NCI-H1436 (cell line): ENCODE measurements at regions not wholly inside any gene's neighbourhood (a gene's known extent, or its start where the extent isn't known, plus 50 kb on each side); places are given as distances from the start of the nearest gene placed in this dataset.
"Not testable (repeated sequence)": the region's sequence is repeated elsewhere in the genome, so short reads cannot be mapped to it uniquely, and the experiment has no call there.

ENCODE experiments used
- DNase-seq: peaks from one replicate; lab custom pipeline; 2025; lab: John Stamatoyannopoulos, UW

DNA sequence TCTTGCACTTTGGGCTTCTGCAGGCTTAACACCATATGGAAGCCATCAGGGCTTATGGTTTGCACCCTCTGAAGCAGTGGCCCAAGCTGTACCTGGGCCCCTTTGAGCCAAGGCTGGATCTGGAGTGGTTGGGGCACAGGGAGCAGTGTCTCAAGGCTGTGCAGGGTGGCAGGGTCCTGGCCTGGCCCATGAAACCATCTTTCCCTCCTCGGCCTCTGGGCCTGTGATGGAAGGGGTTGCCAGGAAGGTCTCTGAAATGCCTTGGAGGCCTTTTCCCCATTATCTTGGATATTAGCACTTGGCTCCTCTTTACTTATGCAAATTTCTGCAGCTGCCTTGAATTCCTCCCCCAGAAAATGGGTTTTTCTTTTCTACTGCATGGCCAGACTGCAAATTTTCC lies 134.7 kb upstream of the USP9X start:
- no peak for DNase-seq

DNA sequence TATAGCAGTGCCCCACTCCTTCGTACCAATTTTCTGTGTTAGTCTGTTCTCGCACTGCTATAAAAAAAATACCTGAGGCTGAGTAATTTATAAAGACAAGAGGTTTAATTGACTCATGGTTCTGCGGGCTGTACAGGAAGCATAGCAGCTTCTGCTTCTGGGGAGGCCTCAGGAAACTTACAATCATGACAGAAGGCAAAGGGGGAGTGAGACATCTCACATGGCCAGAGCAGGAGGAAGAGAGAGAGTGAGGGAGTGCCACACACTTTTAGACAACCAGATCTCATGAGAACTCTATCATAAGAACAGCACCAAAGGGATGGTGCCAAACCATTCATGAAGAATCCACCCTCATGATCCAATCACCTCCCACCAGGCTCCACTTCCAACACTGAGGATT lies 133.8 kb upstream of the USP9X start:
- not testable (repeated sequence) for DNase-seq

DNA sequence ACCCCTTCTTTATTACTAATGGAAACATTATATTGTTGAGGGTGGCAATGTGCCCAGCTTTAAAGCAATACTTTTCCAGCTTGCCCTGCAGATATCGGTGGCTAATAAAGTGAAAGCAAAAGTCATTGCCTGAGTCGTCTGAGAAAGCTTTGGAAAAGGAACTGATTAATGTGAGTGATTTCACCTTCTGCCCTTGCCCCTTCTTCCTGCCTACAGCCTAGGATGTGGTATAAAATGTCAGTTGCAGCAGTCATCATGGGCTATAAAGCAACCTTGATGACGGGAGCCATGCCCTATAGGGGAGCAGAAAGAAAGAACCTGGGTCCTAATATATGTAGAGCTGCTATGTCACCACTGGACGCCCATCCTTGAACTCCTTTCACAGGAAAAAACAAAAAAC lies 132.4 kb upstream of the USP9X start:
- DNase-seq, result no peak

DNA sequence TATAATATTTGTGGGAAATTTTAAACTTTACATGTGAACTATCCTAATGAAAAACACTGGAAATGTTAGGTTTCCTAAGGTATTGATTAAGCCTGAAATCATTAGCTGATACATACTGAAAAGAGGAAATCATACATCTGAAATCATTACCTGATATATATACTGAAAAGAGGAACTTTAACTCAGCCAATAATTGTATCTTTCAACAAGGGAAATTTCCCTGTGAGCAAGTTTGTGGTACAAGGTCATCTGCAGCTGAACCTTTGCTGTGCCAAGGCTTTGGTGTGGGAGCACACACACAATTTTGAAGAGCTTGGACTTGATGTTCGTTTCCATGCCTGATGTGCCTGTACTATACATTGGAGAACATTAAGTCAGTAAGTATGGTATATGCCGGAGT lies 131.9 kb upstream of the USP9X start:
- no peak for DNase-seq

DNA sequence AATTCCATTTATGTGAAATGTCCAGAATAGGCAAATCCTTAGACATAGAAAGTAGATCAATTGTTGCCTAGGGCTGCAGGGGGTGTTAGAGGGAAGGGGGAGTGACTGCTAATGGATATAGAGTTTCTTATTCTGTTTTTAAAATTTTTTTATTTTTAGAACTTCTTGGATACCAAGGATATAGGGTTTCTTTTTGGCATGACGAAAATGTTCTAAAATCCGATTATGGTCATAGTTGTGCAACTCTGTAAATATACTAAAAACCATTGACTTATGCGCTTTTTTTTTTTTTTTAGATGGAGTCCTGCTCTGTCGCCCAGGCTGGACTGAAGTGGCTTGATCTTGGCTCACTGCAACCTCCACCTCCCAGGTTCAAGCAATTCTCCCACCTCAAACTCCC lies 125.2 kb upstream of the USP9X start:
- no peak for DNase-seq

DNA sequence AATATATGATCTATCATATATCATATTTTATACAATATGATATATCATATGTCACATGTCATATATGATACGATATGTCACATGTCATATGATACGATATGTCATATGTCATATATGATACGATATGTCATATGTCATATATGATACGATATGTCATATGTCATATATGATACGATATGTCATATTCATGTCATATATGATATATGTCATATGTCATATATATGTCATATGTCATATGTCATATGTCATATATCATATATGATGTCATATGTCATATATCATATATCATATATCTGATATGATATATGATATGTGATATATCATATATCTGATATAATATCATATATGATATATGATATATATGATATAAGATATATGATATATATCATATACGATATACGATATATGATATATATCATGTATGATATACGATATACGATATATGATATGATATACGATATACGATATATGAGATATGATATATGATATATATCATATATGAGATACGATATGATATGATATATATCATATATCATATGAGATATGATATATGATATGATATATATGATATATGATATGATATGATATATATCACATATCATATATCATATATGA lies 122.3 kb upstream of the USP9X start:
- no peak for DNase-seq

DNA sequence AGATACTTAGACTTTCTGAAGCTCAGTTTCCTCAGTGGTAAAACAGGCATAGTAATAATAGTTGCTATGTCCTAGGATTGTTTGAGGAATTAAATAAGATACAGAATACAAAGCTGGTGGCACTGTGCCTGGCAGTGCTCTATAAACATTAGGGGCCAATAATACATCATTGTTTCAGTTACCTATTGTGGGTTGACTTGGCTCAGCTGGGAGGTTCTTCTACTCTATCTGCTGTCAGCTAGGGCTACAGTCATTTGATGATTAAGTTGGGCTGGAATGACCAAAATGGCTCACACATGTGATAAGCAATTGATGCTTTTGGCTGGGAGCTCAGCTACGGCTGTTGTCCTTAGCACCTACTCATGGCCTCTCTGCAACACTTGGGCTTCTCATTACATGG lies 121.2 kb upstream of the USP9X start:
- no peak for DNase-seq

DNA sequence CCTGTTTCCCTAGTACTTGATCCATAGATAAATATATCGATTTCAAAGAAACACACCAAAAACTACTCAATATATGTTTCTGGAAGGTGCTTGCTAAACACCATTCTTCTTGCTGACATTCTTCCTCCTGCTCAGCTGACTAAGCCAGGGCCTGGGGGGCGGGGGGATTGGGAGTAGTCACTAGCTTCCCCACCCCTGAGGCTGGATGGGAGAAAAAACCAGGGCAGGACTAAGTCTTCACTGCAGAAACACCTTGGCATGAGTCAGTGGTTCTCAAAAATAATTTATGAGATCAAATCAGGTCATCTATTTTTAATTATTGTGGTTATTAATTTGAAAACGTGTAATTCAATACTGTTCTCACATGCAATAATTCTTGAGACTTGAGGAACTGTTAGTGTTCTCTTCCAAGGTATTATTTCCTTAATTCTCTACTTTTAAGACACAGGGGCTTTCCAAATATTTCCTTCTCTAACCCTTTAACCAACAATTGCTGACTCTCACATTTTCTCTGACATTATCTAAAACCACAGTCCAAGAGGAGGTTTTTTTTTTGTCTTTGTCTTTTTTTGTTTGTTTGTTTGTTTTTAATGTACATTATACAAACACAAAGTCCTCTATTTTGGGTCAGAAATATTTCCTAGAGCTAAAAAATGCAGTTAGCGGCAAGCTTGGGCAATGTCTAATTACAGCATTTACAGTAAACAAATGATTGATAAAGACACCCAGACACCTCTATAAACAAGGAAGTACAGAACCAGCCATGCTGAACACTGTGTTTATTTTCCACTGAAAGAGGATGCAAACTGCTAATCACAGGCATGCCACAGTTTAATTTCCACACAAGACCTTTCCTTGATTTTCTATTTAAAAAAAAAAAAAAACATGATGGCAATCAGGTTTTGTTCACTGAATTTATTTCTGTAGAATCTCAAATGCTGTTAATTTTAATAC lies 120.3 kb upstream of the USP9X start:
- no peak for DNase-seq

DNA sequence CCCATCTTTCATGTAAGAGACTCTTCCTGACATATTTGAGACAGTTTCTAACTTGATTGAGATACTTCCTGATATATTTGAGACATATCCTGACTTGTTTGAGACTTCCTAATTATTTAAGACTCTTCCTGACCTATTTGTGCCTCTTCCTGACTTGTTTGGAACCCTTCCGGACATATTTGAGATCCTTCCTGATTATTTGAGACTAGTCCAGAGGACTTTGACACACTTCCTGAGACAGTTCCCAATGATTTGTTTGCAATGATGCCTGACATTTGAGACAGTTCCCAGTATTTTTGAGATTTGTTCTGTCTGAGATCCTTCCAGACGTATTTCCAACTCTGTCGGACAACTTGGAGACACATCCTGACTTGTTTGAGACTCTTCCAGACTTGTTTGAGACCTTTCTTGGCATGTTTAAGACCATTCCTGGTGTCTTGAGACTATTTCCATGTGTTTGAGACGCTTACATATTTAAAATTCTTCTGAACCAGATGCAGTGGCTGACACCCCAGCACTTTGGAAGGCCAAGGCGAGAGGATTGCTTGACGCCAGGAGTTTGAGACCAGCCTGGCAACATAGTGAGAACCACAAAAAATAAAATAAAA lies 118.9 kb upstream of the USP9X start:
- DNase-seq, result no peak

DNA sequence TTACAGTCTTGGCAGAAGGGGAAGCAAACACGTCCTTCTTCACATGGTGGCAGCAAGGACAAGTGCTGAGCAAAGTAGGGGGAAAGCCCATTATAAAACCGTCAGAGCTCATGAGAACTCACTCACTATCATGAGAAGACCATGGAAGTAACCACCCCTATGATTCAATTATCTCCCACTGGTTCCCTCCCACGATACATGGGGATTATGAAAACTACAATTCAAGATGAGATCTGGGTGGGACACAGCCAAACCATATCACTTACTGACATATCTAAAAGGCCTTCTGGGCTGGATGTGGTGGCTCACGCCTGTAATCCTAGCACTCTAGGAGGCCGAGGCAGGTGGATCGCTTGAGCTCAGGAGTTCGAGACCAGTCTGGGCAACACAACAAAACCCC lies 117.1 kb upstream of the USP9X start:
- no peak for DNase-seq

DNA sequence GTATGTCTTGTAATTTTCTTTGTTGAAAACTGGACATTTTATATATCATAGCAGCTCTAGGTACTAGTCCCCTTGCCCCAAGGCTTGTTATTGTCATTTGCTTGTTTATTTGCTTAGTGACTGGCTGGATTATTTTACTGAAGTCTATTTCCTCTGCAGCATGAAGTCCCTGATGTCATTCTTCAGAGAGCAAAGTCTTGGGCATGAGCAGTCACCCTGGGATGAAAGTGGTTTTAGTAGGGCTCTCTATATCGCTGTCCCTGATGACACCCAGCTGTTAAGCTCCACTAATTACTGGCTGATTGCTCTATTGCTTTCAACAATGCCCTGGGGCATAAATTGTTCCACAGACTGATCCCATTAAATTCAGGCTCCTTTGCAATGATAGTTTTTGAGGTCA lies 113.5 kb upstream of the USP9X start:
- peak; percentile 11 for DNase-seq

DNA sequence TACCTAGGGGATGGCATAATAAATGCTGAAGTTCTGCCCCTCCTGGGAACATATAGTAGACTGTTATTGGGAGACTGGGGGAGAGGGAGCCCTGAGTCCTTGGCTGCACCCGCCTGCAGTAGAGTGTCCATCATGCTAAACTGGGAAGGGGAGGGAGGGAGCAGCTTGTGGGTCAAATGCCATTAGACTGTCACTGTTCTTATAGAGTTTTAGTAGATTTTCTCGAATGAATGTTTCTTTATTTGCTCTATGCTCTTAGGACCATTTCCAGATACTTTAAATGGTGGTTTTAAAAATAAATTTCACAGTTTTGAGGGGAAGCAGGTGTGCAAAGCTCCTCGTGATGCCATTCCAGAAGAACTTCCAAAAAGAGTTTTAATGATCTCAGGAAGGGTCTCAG lies 111.6 kb upstream of the USP9X start:
- no peak for DNase-seq

DNA sequence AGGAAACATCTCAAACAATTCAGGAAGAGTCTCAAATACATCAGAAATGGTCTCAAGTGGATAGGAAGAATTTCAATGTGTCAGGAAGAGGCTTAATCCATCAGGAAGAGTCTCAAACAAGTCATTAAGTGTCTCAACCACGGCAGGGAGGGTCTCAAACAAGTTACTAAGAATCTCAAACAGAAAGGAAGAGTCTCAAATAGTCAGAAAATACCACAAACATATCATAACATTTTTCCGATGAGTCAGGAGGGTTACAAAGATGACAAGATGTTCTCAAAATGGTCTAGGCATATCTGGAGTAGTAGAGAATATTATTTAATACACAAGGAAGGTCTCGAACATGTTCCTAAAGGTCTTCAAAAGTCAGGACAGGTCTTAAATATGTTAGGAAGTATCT lies 109.3 kb upstream of the USP9X start:
- no peak for DNase-seq

DNA sequence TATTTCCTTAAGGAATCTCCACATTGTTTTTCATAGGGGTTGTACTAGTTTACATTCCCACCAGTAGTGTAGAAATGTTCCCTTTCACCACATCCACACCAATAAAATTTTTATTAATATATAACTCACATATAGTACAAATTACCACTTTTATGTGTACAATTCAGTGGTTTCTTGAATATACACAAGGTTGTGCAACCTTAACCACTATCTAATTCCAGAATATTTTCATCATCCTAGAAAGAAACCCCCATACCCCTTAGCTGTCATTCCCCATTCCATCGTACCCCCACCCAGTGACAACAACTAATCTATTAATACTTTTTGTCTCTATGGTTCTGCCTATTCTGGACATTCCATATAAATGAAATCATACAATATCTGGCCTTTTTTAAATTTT lies 108.3 kb upstream of the USP9X start:
- DNase-seq, result no peak

DNA sequence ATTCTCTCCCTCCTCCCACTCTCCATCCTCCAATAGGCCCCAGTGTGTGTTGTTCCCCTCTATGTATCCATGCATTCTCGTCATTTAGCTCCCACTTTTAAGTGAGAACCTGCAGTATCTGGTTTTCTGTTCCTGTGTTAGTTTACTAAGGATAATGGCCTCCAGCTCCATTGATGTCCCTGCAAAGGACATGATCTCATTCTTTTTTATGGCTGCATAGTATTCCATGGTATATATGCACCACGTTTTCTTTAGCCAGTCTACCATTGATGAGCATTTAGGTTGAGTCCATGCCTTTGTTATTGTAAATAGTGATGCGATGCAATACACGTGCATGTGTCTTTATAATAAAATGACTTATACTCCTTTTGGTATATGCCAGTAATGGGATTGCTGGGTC lies 100.3 kb upstream of the USP9X start:
- no peak for DNase-seq

DNA sequence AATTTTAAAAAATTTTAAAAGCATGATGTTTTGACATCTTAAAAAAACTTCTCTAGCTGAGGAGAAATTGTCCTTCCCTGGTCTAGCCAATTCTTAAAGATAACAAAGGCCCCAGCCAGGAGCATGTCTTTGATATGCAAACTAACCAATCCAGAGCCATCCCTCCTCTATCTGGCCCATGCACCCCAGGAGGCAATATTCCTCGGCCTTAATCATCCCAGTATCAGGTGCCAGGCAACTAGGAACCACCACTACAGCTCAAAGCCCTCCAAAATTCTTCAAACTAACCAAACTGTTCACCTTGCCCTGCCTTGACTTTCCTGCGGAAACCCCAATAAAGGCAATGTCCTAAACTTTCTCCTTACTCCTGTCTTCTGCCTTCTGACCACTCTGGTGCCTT lies 97.8 kb upstream of the USP9X start:
- no peak for DNase-seq

DNA sequence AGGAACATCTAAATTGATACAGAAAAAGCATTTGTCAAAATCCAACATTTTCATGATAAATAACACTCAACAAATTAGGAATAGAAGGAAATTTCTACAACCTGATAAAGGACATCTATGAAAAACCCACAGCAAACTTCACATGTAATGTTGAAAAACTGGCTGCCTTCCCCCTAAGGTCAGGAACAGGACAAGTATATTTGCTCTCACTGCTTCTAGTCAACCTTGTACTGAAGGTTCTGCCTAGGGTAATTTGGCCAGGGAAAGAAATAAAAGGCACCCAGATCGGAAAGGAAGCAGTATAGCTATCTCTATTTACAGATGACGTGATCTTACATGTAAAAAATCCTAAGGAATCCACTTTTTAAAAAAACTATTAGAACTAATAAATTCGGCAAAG lies 97.1 kb upstream of the USP9X start:
- DNase-seq, result no peak

DNA sequence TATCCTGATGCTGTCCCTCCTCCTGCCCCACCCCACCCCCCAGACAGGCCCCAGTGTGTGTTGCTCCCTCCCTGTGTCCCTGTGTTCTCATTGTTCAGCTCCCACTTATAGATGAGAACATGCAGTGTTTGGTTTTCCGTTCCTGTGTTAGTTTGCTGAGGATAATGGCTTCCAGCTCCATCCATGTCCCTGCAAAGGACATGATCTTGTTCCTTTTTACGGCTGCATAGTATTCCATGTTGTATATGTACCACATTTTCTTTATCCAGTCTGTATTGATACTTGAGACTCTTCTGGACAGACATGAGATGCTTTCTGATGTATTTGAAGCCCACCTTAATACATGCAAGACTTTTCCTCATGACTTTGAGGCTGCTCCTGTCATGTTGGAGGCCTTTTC lies 91.8 kb upstream of the USP9X start:
- not testable (repeated sequence) for DNase-seq

DNA sequence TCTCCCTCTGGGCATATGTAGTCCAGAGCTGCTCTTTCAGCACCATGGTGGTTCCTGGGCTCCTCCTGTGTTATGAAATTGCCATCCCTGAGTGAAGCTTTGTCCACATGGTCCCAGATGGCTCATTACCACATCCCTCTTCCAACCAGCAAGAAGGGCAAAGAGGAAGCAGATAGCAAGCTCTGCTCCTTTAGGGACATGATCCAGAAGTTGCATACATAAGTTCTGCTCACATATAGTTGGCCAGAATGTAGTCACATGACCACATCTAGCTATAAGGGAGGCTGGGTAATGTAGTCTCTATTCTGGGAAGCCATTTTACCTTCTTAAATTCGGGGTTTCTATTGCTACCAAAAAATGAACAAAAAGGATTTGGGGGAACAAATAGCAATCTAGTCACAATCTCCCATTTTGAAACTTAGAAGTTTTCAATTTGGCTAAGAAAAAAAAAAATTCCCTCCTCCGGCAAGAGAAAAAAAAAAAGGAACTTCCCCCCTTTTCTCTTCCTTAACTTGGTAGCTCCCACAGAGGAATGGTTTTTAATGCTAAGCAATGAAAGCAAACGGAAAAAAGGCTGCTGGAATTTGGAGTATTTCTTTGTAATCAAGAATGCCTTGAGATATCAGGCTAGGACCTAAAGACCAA lies 88.2 kb upstream of the USP9X start:
- DNase-seq, result no peak

DNA sequence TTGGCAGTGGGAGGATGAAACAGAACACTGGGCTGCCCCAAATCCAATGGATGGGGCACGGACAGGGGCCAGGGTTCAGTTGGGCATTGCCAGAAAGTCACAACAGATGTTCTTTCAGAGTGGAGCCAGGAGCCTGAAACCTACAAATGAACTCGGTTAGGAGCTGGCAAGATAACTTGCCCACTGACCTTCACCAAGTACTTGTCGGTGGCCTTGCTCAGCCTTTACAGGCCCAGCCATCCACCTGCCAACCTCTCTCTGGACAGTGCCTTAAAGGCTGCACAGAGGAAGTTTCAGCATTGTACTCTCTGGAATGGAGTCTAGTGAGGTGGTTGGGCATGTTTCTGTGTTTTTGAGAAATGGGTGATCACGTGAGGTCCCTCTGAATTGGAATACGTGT lies 87.1 kb upstream of the USP9X start:
- no peak for DNase-seq

DNA sequence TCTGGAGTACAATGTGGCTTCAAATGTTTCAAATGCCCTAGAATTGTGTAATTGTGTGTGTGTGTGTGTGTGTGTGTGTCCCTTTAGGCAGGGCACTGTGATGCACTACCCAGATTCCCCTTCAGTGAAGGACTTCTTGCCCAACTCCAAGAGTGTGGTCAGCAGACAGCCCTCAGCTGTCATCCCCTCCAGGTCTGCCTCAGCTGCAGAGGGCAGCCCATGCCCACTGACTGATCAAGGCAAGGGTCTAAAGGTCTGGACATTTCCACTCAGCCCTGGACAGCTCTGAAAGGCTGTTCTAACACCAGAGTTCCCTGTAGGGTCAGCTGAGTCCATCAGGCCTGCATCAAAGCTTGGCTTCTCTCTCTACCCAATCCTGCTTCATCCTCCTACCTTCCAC lies 83.9 kb upstream of the USP9X start:
- no peak for DNase-seq

DNA sequence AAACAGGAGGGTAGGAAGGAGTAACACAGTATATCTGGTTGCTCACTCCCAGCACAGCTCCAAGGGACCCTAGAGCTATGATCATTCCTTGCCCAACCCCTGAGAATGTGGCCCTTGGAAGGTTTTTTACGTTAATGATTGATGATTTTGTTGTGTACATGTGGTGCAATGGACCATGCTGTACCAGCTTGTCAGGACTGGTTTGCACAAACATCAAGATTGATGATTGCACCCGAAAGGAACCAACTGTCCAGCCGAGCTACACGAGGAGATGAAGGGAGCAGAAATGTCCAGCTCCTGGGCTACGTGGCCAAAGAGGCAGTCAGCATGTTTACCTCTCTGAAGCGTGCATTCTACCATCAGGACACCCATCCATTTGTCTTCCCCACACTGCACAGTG lies 83.2 kb upstream of the USP9X start:
- DNase-seq, result no peak
